Peyer's patch (tissue), 4 donors: ENCODE measurements at regions not wholly inside any gene's neighbourhood (a gene's known extent, or its start where the extent isn't known, plus 50 kb on each side); places are given as distances from the start of the nearest gene placed in this dataset.

Experiments
- POLR2A ChIP-seq, 2 donors: fragments of 450-650 bp; IDR thresholded peaks; one replicate each; pipeline ENCODE4 v1.5.1; 2017; ENCODE audit warnings: antibody characterized with exemption in 2 of 2, mild to moderate bottlenecking in 2 of 2, moderate library complexity in 2 of 2
- TF ChIP-seq, protein P1 (sequence below), 6 experiments: fragments of 450-650 bp in 4 of 6; fragments of 200-600 bp in 2 of 6; sonication (generic) in 1 of 6; IDR thresholded peaks; one replicate each; pipeline ENCODE4 v1.5.1; 2017 to 2019; ENCODE audit warnings: antibody characterized with exemption in 6 of 6, mild to moderate bottlenecking in 3 of 6, moderate library complexity in 1 of 6

DNA sequence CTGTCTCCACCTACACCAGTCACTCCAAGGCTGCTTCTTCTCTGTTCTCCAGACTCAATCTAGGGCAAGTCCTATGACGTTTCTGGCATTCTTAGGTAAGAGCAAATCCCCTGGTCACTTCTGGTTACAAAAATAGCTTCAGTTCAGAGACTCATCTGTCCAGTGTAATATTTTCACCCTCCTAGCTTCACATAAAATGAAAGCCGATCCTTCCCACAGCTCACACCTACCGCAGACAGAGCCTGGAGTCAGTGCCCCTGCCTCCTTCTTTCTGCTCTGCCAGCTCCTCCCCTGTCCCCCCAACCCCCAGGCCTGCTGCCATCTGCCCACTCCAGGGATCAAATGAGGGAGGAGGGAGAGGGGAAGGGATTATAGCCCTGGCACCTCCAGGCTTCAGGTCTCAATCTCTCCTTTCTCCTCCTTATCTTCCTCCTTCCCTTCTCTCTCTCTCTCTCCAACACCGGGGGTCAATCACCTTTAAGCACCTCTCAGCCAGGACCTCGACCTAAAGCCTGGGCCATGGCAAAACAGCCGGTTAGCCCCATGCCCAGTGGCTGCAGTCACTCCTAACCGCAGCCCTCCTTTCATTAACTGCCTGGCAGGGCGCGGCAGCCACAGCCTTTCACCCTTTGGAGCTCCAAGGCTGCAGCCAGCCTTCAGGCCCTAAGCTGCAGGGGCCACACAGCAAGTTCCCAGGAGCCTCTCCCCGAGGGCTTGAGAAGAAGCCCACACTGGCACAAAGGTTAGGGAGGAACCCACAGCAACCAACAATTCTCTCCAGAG is 292.6 kb upstream of the MGMT start:
- TF ChIP-seq, protein P1, sequence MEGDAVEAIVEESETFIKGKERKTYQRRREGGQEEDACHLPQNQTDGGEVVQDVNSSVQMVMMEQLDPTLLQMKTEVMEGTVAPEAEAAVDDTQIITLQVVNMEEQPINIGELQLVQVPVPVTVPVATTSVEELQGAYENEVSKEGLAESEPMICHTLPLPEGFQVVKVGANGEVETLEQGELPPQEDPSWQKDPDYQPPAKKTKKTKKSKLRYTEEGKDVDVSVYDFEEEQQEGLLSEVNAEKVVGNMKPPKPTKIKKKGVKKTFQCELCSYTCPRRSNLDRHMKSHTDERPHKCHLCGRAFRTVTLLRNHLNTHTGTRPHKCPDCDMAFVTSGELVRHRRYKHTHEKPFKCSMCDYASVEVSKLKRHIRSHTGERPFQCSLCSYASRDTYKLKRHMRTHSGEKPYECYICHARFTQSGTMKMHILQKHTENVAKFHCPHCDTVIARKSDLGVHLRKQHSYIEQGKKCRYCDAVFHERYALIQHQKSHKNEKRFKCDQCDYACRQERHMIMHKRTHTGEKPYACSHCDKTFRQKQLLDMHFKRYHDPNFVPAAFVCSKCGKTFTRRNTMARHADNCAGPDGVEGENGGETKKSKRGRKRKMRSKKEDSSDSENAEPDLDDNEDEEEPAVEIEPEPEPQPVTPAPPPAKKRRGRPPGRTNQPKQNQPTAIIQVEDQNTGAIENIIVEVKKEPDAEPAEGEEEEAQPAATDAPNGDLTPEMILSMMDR (IDR thresholded peaks at IDR 0.05) = no peak
- TF ChIP-seq POLR2A (IDR thresholded peaks at IDR 0.05) = no peak
